ENCODE measurements at regions not wholly inside any gene's neighbourhood (a gene's known extent, or its start where the extent isn't known, plus 50 kb on each side); places are given as distances from the start of the nearest gene placed in this dataset.
"Not testable (repeated sequence)": the region's sequence is repeated elsewhere in the genome, so short reads cannot be mapped to it uniquely, and the experiment has no call there.

DNA sequence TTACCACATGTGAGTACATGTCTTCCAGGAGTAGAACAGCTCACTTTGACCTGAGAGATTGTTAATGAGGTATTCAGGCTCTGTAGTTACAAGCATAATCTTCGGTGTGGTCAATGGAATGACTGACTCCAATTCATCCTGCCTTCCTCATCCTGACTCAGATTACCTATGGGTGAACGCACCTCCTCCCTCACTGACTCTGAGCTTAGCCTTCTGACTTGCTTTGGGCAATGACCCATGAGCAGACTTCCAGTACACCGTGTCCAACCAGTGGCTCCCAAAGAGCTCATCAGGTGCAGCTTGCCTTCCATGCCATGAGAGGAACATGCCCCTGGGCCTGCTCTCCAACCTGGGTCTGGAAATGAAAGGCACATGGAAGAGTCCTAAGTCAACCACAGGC, 361.0 kb upstream of the FRG1 start:
- TF ChIP-seq EZH2 (IDR thresholded peaks at IDR 0.05); POLR2A (IDR thresholded peaks at IDR 0.05; ENCODE audit: borderline replicate concordance, extremely low read depth, insufficient read depth, insufficient read length); EGR1 (IDR thresholded peaks at IDR 0.05; ENCODE audit: low read depth); SIN3A (IDR thresholded peaks at IDR 0.05; ENCODE audit: low read depth); POLR2AphosphoS5 (IDR thresholded peaks at IDR 0.05; ENCODE audit: low read depth, low read length); EZH2phosphoT487 (IDR thresholded peaks at IDR 0.05; ENCODE audit: borderline replicate concordance); SRF (IDR thresholded peaks at IDR 0.05; ENCODE audit: low read depth); SP1 (IDR thresholded peaks at IDR 0.05; ENCODE audit: low read depth); CEBPB (IDR thresholded peaks at IDR 0.05; ENCODE audit: low read depth): not testable (repeated sequence)
- TF ChIP-seq, protein P1, sequence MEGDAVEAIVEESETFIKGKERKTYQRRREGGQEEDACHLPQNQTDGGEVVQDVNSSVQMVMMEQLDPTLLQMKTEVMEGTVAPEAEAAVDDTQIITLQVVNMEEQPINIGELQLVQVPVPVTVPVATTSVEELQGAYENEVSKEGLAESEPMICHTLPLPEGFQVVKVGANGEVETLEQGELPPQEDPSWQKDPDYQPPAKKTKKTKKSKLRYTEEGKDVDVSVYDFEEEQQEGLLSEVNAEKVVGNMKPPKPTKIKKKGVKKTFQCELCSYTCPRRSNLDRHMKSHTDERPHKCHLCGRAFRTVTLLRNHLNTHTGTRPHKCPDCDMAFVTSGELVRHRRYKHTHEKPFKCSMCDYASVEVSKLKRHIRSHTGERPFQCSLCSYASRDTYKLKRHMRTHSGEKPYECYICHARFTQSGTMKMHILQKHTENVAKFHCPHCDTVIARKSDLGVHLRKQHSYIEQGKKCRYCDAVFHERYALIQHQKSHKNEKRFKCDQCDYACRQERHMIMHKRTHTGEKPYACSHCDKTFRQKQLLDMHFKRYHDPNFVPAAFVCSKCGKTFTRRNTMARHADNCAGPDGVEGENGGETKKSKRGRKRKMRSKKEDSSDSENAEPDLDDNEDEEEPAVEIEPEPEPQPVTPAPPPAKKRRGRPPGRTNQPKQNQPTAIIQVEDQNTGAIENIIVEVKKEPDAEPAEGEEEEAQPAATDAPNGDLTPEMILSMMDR (IDR thresholded peaks at IDR 0.05 in 2 of 3, conservative IDR thresholded peaks at IDR 0.05 in 1 of 3; ENCODE audit: borderline replicate concordance in 1 of 3, insufficient read depth in 1 of 3, low read depth in 2 of 3, low read length in 2 of 3): not testable (repeated sequence)
- TF ChIP-seq, protein P2, sequence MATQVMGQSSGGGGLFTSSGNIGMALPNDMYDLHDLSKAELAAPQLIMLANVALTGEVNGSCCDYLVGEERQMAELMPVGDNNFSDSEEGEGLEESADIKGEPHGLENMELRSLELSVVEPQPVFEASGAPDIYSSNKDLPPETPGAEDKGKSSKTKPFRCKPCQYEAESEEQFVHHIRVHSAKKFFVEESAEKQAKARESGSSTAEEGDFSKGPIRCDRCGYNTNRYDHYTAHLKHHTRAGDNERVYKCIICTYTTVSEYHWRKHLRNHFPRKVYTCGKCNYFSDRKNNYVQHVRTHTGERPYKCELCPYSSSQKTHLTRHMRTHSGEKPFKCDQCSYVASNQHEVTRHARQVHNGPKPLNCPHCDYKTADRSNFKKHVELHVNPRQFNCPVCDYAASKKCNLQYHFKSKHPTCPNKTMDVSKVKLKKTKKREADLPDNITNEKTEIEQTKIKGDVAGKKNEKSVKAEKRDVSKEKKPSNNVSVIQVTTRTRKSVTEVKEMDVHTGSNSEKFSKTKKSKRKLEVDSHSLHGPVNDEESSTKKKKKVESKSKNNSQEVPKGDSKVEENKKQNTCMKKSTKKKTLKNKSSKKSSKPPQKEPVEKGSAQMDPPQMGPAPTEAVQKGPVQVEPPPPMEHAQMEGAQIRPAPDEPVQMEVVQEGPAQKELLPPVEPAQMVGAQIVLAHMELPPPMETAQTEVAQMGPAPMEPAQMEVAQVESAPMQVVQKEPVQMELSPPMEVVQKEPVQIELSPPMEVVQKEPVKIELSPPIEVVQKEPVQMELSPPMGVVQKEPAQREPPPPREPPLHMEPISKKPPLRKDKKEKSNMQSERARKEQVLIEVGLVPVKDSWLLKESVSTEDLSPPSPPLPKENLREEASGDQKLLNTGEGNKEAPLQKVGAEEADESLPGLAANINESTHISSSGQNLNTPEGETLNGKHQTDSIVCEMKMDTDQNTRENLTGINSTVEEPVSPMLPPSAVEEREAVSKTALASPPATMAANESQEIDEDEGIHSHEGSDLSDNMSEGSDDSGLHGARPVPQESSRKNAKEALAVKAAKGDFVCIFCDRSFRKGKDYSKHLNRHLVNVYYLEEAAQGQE (IDR thresholded peaks at IDR 0.05; ENCODE audit: low read depth): not testable (repeated sequence)
- TF ChIP-seq, protein P3, sequence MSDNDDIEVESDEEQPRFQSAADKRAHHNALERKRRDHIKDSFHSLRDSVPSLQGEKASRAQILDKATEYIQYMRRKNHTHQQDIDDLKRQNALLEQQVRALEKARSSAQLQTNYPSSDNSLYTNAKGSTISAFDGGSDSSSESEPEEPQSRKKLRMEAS (IDR thresholded peaks at IDR 0.05): not testable (repeated sequence)
